ENCODE measurements at regions not wholly inside any gene's neighbourhood (a gene's known extent, or its start where the extent isn't known, plus 50 kb on each side); places are given as distances from the start of the nearest gene placed in this dataset.

DNA sequence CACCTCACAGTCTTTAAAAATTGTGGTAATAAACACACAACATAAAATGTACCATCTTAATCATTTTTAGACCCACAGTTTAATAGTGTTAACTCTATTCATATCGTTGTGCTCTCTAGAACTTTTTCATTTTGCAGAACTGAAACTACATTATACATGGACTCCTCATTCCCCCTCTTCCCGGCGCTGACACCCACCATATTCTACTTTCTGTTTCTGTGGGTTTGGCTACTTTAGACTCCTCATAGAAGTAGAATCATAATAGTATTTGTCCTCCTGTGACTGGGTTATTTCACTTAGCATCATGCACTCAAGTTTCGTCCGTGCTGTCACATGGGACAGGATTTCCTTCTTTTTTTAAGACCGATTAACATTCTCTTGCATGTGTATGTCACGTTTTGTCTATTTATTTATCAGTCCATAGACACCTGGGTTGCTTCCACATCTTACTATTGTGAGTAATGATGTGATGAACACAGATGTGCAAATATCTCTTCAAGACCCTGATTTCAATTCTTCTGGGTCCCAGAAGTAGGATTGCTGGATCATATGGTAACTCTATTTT lies 62.9 kb upstream of the TMPRSS2 start:
- TF ChIP-seq GATA2 (IDR thresholded peaks at IDR 0.05; ENCODE audit: low read depth, low read length) (no peak), GATA3 (IDR thresholded peaks at IDR 0.05; ENCODE audit: low read depth, low read length) (no peak)
